ENCODE measurements at regions not wholly inside any gene's neighbourhood (a gene's known extent, or its start where the extent isn't known, plus 50 kb on each side); places are given as distances from the start of the nearest gene placed in this dataset.
"Not testable (repeated sequence)": the region's sequence is repeated elsewhere in the genome, so short reads cannot be mapped to it uniquely, and the experiment has no call there.

- H3K4me3 ChIP-seq (ENCODE audit: low read length), result no peak overlapping the region
- no peak for TF ChIP-seq CTCF (conservative IDR thresholded peaks at IDR 0.05; ENCODE audit: low read depth, low read length)
- DNase-seq (ENCODE audit: low read depth), result no peak
Observed at GRCh38 chr12:93989949-93990348, 158.4 kb upstream of the PLXNC1 start.

- no peak overlapping the region for H3K4me3 ChIP-seq (ENCODE audit: low read length)
- peak; percentile 35 for TF ChIP-seq CTCF (conservative IDR thresholded peaks at IDR 0.05; ENCODE audit: low read depth, low read length)
- DNase-seq (ENCODE audit: low read depth), result no peak
Observed at GRCh38 chr12:93990832-93991803, 157.3 kb upstream of the PLXNC1 start.

GRCh38 chr12:93991829-93992461 lies 156.4 kb upstream of the PLXNC1 start:
- no peak for TF ChIP-seq CTCF (conservative IDR thresholded peaks at IDR 0.05; ENCODE audit: low read depth, low read length)
- H3K4me3 ChIP-seq (ENCODE audit: low read length), result no peak overlapping the region
- DNase-seq (ENCODE audit: low read depth), result no peak

GRCh38 chr12:93994721-93995120 lies 153.7 kb upstream of the PLXNC1 start:
- no peak for DNase-seq (ENCODE audit: low read depth)
- no peak overlapping the region for H3K4me3 ChIP-seq (ENCODE audit: low read length)
- no peak for TF ChIP-seq CTCF (conservative IDR thresholded peaks at IDR 0.05; ENCODE audit: low read depth, low read length)

- no peak for TF ChIP-seq CTCF (conservative IDR thresholded peaks at IDR 0.05; ENCODE audit: low read depth, low read length)
- no peak overlapping the region for H3K4me3 ChIP-seq (ENCODE audit: low read length)
- DNase-seq (ENCODE audit: low read depth), result no peak
Observed at GRCh38 chr12:93996321-93996720, 152.1 kb upstream of the PLXNC1 start.

GRCh38 chr12:94001691-94002090 lies 146.7 kb upstream of the PLXNC1 start:
- DNase-seq (ENCODE audit: low read depth), result no peak
- no peak overlapping the region for H3K4me3 ChIP-seq (ENCODE audit: low read length)
- no peak for TF ChIP-seq CTCF (conservative IDR thresholded peaks at IDR 0.05; ENCODE audit: low read depth, low read length)

GRCh38 chr12:94002925-94003324 lies 145.5 kb upstream of the PLXNC1 start:
- H3K4me3 ChIP-seq (ENCODE audit: low read length); DNase-seq (ENCODE audit: low read depth): not testable (repeated sequence)

- H3K4me3 ChIP-seq (ENCODE audit: low read length); DNase-seq (ENCODE audit: low read depth): not testable (repeated sequence)
Observed at GRCh38 chr12:94007833-94008232, 140.5 kb upstream of the PLXNC1 start.
